HEK293T (cell line): ENCODE measurements at regions not wholly inside any gene's neighbourhood (a gene's known extent, or its start where the extent isn't known, plus 50 kb on each side); places are given as distances from the start of the nearest gene placed in this dataset.

Experiments used
- CTCF ChIA-PET: fragments of 350-600 bp; formaldehyde crosslinking; extraction: SDS; loops from one replicate; lab custom pipeline; 2021; ENCODE audit warnings: antibody characterized with exemption, inconsistent platforms; lab: Yijun Ruan, JAX
- POLR2A ChIA-PET: fragments of 350-600 bp; formaldehyde crosslinking; extraction: SDS; loops from one replicate; lab custom pipeline; 2020; ENCODE audit warnings: antibody characterized with exemption, inconsistent platforms; lab: Yijun Ruan, JAX
- DNase-seq: peaks from one replicate; pipeline ENCODE4 v3.0.0; 2012; ENCODE audit warnings: mixed read lengths; ENCODE audit errors: extremely low spot score
- ARNT ChIP-seq: fragments of 450-650 bp; IDR thresholded peaks from 2 replicates; pipeline ENCODE4 v1.6.1; 2017; ENCODE audit warnings: mild to moderate bottlenecking
- BHLHE40 ChIP-seq: fragments of 450-650 bp; IDR thresholded peaks from 2 replicates; pipeline ENCODE4 v1.6.1; 2016; ENCODE audit warnings: mild to moderate bottlenecking, moderate library complexity, borderline replicate concordance
- CTBP1 ChIP-seq: fragments of 450-650 bp; IDR thresholded peaks from 2 replicates; pipeline ENCODE4 v1.6.1; 2016; ENCODE audit warnings: borderline replicate concordance
- ELF4 ChIP-seq: fragments of 450-650 bp; IDR thresholded peaks from 2 replicates; pipeline ENCODE4 v1.6.1; 2017; ENCODE audit warnings: antibody characterized with exemption
- FOXA1 ChIP-seq: fragments of 450-650 bp; IDR thresholded peaks from 2 replicates; pipeline ENCODE4 v1.6.1; 2016; ENCODE audit warnings: mild to moderate bottlenecking
- FOXK2 ChIP-seq: fragments of 450-650 bp; IDR thresholded peaks from 2 replicates; pipeline ENCODE4 v1.6.1; 2016; ENCODE audit warnings: mild to moderate bottlenecking
- FOXM1 ChIP-seq: fragments of 450-650 bp; IDR thresholded peaks from 2 replicates; pipeline ENCODE4 v1.6.1; 2017; ENCODE audit warnings: mild to moderate bottlenecking, borderline replicate concordance
- HDGF ChIP-seq: fragments of 450-650 bp; IDR thresholded peaks from 2 replicates; pipeline ENCODE4 v1.6.1; 2017; ENCODE audit warnings: antibody characterized with exemption, borderline replicate concordance
- L3MBTL2 ChIP-seq: fragments of 450-650 bp; conservative IDR thresholded peaks from 2 replicates; pipeline ENCODE4 v1.6.1; 2016; ENCODE audit warnings: mild to moderate bottlenecking
- LEF1 ChIP-seq: fragments of 450-650 bp; IDR thresholded peaks from 2 replicates; pipeline ENCODE4 v1.6.1; 2017; ENCODE audit warnings: mild to moderate bottlenecking, borderline replicate concordance
- NFRKB ChIP-seq: fragments of 450-650 bp; IDR thresholded peaks from 2 replicates; pipeline ENCODE4 v1.6.1; 2016; ENCODE audit warnings: mild to moderate bottlenecking, moderate library complexity
- PKNOX1 ChIP-seq: fragments of 450-650 bp; IDR thresholded peaks from 2 replicates; pipeline ENCODE4 v1.6.1; 2016
- SP1 ChIP-seq: fragments of 450-650 bp; IDR thresholded peaks from 2 replicates; pipeline ENCODE4 v1.6.1; 2017
- SUZ12 ChIP-seq: fragments of 450-650 bp; IDR thresholded peaks from 2 replicates; pipeline ENCODE4 v1.6.1; 2016; ENCODE audit warnings: mild to moderate bottlenecking
- TARDBP ChIP-seq: fragments of 450-650 bp; IDR thresholded peaks from 2 replicates; pipeline ENCODE4 v1.6.1; 2016
- ZNF384 ChIP-seq: fragments of 450-650 bp; IDR thresholded peaks from 2 replicates; pipeline ENCODE4 v1.6.1; 2016

GRCh38 chr20:50323777-50324775 lies 133.4 kb downstream of the CEBPB start:
- CTCF ChIA-PET: no interaction called here
- POLR2A ChIA-PET: no interaction called here
- TF ChIP-seq CTBP1 (no peak), ZNF384 (no peak), SP1 (no peak), FOXK2 (no peak), HDGF (no peak), TARDBP (no peak), FOXA1 (no peak), FOXM1 (no peak), ARNT (no peak), SUZ12 (no peak), ELF4 (no peak), LEF1 (no peak)
- no peak for DNase-seq

- TF ChIP-seq FOXA1: no peak
- no peak for TF ChIP-seq FOXM1
- TF ChIP-seq PKNOX1: no peak
- TF ChIP-seq L3MBTL2: no peak
- TF ChIP-seq SUZ12: no peak
- TF ChIP-seq NFRKB: no peak
- TF ChIP-seq LEF1: no peak
- no peak for TF ChIP-seq BHLHE40
- TF ChIP-seq ZNF384: no peak
- TF ChIP-seq SP1: no peak
- CTCF ChIA-PET: no interaction called here
- no peak for DNase-seq
- POLR2A ChIA-PET: no interaction called here
Measured at GRCh38 chr20:50325215-50325614, 134.6 kb downstream of the CEBPB start.

GRCh38 chr20:50325651-50326050 lies 135.0 kb downstream of the CEBPB start:
- ChIA-PET CTCF (no interaction called here), POLR2A (no interaction called here)
- TF ChIP-seq NFRKB: no peak
- TF ChIP-seq L3MBTL2: no peak
- no peak for TF ChIP-seq FOXM1
- TF ChIP-seq ARNT: no peak
- no peak for TF ChIP-seq BHLHE40
- no peak for TF ChIP-seq HDGF
- no peak for TF ChIP-seq TARDBP
- no peak for TF ChIP-seq FOXA1
- no peak for TF ChIP-seq FOXK2
- no peak for TF ChIP-seq ZNF384
- no peak for TF ChIP-seq LEF1
- DNase-seq: no peak

- DNase-seq: no peak
- no peak for TF ChIP-seq ZNF384
- TF ChIP-seq BHLHE40: no peak
- TF ChIP-seq HDGF: no peak
- TF ChIP-seq FOXK2: no peak
- TF ChIP-seq SUZ12: no peak
- no peak for TF ChIP-seq FOXM1
- no peak for TF ChIP-seq NFRKB
- no peak for TF ChIP-seq CTBP1
- no peak for TF ChIP-seq FOXA1
- no peak for TF ChIP-seq ARNT
- TF ChIP-seq L3MBTL2: no peak
- no peak for TF ChIP-seq LEF1
- POLR2A ChIA-PET: interaction anchor here (0.8 kb wide), 1 partner anchor 136 kb away, joined by 3 read pairs; no protein-coding TSS in a partner anchor
- CTCF ChIA-PET: no interaction called here
Measured at GRCh38 chr20:50327666-50328065, 137.0 kb downstream of the CEBPB start.

- no peak for TF ChIP-seq NFRKB
- TF ChIP-seq FOXA1: no peak
- TF ChIP-seq PKNOX1: no peak
- TF ChIP-seq HDGF: no peak
- TF ChIP-seq FOXK2: no peak
- TF ChIP-seq SP1: no peak
- no peak for TF ChIP-seq SUZ12
- TF ChIP-seq ZNF384: no peak
- TF ChIP-seq LEF1: no peak
- no peak for TF ChIP-seq ELF4
- TF ChIP-seq BHLHE40: no peak
- TF ChIP-seq ARNT: no peak
- TF ChIP-seq CTBP1: no peak
- TF ChIP-seq L3MBTL2: no peak
- no peak for TF ChIP-seq FOXM1
- no peak for TF ChIP-seq TARDBP
- POLR2A ChIA-PET: interaction anchor here (0.8 kb wide), 1 partner anchor 137 kb away, joined by 3 read pairs; no protein-coding TSS in a partner anchor
- CTCF ChIA-PET: interaction anchor here (0.7 kb wide), 1 partner anchor 176 kb away, joined by 3 read pairs; no protein-coding TSS in a partner anchor
- DNase-seq: no peak
Measured at GRCh38 chr20:50328222-50328979, 137.8 kb downstream of the CEBPB start.
